Fibroblast of gingiva (primary cell): ENCODE measurements at regions not wholly inside any gene's neighbourhood (a gene's known extent, or its start where the extent isn't known, plus 50 kb on each side); places are given as distances from the start of the nearest gene placed in this dataset.

Experiments used
- DNase-seq: peaks from one replicate; pipeline ENCODE4 v3.0.0-alpha.2; 2011; ENCODE audit warnings: low read depth

DNA sequence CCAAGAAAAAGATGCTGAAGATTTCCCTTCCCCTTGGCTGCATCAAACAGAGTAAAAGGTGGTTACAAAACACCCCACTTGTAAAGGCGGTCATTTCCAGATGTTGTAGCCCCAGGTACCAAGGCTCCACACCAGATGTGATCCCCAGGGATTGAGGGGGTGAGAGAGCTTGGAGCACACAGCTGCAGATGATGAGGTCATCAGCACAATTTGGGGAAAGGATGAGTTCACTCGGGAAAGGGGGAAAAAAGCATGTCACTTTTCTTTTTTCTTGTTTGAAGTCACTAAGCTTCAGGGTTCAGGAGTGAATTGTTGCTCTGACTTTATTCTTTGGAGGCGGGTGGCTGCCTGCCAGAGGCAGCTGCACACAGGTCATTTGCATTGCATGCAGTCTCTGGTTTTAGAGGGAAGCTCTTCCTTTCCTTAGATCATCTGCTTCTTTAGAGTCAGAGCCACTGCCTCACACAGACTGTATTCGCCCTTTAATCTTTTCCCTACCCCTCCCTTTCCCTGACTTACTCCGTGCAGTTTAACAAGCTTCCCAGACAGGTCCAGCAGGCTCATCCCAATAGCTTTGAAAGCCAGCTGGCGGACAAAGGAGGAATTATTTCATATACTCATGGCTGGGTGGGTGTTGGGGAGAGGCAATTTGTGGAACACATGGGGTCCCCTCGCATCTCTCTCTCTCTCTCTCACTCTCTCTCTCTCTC, 409.3 kb upstream of the SLC24A2 start:
- no peak for DNase-seq

- DNase-seq, result no peak
These were observed 402.5 kb upstream of the SLC24A2 start for GRCh38 chr9:20191228-20191840.

DNA sequence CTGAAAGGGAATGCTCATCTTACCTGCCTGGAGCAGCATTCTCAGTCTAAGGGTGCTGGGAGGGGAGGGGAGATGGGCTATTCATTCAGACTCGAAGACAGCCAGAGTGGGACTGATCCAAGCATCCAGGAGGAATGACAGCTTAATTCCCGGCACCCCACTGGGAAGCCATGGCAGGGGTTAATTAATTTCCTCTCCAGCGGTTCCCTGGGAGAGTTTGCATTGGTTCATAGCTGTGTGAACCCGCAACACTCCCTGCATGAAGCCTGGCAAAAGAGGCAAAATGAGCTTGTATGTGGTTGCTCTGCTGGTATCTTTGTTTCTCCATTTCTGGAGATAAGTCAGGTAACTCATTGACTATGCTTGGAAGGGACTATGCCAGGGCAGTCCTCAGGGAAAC, 401.0 kb upstream of the SLC24A2 start:
- DNase-seq, result no peak

DNA sequence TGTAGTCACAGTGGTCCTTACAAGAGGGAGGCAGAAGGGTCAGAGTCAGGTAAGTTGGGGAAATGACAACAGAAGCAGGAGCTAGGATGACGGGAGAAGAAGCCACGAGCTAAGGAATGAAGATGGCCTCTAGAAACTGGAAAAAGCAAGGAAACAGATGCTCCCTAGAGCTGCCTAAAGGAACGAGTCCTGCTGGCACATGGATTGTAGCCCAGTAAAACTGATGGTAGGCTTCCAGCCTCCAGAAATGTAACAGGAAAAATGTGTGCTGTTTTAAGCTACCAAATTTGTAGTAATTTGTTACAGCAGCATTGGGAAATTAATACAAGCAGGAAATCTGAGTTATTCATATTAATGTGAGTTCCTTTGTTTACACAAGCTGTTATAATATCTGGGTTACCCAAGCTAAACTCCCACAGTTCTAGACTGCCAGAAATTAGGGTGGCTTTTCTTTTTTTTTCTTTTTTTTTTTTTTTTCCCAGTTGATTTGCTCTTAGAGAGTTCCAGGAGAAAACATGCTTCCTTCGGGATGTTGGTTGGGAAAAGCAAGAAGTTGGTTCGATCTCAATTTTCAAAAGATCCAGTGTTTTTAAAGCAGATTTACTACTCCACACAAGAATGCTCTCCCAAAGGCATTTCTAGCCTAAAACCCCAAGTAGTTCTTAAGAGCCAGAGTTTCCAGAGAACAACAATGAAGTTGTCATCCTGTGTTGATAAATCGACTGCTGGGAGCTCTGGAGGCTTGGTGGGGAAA, 400.0 kb upstream of the SLC24A2 start:
- DNase-seq, result peak; percentile 6

DNA sequence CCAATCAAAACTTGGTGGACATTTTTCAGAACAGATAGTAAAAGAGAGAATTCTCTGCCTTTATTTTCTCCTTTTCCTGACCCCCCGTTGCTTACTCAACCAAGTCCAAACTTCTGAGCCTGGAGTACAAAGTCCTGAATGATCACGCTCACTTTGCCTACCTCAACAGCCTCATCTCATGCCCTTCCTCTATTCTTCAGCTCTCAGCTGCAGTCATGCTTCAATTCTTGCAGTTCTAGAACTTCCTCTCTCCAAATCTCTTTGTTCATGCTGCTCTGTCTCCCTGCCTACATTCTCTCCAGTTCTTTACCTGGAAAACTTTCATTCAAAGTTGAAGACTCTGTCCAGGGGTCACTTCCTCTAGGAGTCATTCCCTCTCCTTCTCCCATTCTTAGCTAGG, 398.5 kb upstream of the SLC24A2 start:
- no peak for DNase-seq

GRCh38 chr9:20186823-20187222, 398.0 kb upstream of the SLC24A2 start:
- DNase-seq, result no peak

GRCh38 chr9:20186231-20186630, 397.4 kb upstream of the SLC24A2 start:
- DNase-seq, result no peak

GRCh38 chr9:20184541-20184940, 395.7 kb upstream of the SLC24A2 start:
- DNase-seq, result no peak

DNA sequence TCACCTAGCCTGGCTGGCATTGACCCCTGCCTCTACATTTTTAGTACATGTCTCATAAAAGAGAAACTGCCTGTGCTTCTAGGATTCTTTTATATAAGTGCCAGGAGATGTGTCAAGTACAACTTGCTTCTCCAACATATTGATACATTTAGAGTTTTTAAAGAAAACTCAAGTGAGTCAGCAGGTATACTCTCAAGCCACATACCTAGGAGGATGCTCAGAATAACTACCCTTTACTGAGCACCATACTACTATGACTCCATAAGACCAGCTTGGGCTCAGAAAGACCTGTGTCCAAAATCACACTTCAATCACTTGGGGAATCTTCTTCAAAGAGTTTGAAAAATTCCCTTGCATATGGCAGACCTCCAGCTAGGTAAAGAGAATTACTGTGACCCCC, 389.8 kb upstream of the SLC24A2 start:
- no peak for DNase-seq

- no peak for DNase-seq
These were observed 389.4 kb upstream of the SLC24A2 start for GRCh38 chr9:20178197-20178596.

GRCh38 chr9:20170122-20170521, 381.3 kb upstream of the SLC24A2 start:
- DNase-seq, result no peak

- no peak for DNase-seq
These were observed 363.4 kb upstream of the SLC24A2 start for GRCh38 chr9:20152151-20152725.

DNA sequence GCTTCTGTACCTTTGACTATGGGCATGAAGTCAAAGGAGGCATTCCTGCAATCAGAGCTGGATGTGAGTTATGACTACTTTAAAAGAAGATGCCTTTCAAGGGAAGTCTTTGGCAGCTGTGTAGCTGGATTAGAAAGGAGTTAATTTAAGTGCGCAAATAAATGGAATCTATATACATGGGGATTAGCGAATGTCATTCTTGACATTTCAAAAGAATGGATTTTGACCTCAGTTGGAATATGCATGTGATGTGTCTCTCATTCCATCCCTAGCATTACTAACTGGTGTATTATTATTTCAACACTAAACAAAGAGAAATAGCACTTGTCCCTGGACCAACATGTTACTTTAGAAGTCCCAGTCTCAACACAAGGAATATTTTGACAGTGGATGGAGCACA, 359.6 kb upstream of the SLC24A2 start:
- DNase-seq, result no peak

GRCh38 chr9:20144197-20144596, 355.4 kb upstream of the SLC24A2 start:
- DNase-seq, result no peak

- no peak for DNase-seq
These were observed 351.0 kb upstream of the SLC24A2 start for GRCh38 chr9:20139763-20140290.

DNA sequence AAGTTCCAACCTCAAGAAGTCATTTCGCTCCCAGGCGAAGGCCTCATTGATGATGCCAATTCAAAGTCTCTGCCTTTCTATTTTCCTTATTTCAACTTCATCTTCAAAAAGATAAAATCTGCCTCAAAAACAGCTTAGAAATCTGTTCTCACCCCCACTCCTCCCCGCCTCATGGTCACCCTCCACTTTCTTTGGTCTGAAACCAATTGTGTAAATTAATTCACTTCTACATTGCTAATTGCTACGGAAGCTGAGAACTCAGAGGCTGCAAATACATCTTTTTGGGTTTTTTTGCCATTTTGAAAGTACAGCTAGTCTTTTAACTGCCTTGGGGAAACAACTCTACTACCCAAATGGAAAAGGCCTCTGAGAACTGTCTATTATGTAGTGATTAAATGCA, 350.0 kb upstream of the SLC24A2 start:
- no peak for DNase-seq

DNA sequence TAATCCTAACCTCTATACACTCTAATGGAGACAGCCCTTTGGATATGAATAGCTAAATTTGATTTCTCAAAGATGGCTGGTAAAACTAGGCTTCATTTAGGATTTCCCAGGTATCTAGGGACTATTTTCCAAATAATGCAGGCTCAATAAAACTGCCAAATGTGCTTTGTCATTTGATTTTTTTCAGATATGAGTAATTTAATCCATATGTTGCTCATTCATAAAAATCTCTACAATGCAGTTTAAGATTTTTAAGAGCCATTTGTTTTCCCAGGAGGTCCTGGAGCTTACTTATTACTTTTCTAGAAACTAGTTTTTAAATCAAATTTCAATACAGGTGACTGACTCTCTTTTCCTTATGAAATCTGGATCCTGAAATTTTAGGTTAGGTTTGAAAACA, 349.3 kb upstream of the SLC24A2 start:
- DNase-seq, result no peak

- DNase-seq, result no peak
These were observed 348.6 kb upstream of the SLC24A2 start for GRCh38 chr9:20137425-20137824.

DNA sequence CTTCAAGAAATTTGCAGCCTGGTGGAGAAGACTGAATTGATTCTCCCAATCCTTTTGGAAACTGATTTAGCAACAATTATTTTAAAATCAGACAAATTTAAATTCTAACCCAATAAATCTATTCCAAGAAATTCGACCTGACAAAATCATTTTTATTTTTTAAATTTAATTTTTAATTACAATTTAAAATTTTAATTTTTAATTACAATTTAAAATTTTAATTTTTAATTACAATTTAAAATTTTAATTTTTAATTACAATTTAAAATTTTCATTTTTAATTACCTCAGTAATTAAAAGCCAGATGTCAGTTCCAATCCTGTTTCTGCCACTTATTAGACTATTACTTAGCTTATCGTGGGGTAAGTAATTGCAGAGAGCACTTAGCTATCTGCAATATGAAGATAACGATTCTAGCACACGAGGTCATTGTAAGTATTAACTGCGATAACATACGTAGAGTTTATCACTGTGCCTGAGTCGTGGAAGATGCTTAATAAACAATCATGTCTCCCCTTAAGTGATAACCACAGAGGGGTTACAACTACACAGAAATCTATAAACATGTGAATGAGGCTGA, 346.4 kb upstream of the SLC24A2 start:
- no peak for DNase-seq

GRCh38 chr9:20125727-20126126, 336.9 kb upstream of the SLC24A2 start:
- DNase-seq, result no peak

DNA sequence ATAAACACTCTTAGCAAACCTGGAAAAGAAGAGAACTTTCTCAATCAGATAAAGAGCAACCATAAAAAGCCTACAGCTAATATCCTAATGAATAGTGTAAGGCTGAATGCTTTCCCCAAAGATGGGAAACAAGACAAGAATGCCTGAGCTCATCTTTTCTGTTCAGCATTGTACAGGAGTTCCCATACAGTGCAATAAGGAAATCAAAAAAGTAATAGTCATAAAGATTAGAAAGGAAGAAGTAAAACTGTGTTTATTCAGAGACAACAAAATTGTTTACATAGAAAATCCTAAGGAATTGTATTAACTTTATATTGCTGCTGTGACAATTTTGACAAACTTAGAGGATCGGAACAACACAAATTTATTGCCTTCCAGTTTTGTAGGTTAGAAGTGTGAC, 330.7 kb upstream of the SLC24A2 start:
- no peak for DNase-seq

DNA sequence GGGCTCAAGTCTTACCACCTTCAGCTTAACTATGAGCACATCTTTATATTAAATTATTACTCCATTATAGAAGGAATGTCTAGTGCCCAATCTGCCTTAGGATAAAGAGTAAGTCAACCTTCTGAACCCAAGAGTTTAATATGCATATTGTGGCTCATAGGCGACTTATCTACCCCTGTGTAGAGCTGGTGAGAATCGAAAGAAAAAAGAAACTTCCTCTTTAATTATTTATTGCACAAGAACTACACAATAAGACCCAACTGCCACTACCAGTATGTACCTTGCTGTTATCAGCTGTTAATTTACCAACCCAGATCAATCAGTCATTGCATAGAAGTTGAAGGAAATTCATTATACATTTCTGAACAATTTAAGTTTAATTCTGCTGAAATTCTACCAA, 329.1 kb upstream of the SLC24A2 start:
- DNase-seq, result no peak
